GM12892 (cell line): ENCODE measurements at regions not wholly inside any gene's neighbourhood (a gene's known extent, or its start where the extent isn't known, plus 50 kb on each side); places are given as distances from the start of the nearest gene placed in this dataset.

Experiments used
- POLR2A ChIP-seq: IDR thresholded peaks from 2 replicates; pipeline ENCODE4 v1.6.1; 2011; ENCODE audit warnings: low read depth, low read length, control low read depth
- POLR2AphosphoS5 ChIP-seq: IDR thresholded peaks from 2 replicates; pipeline ENCODE4 v1.6.1; 2011; ENCODE audit warnings: low read depth, low read length, control low read depth
- TAF1 ChIP-seq: IDR thresholded peaks from 2 replicates; pipeline ENCODE4 v1.6.1; 2011; ENCODE audit warnings: low read depth, mild to moderate bottlenecking, control low read depth, low read length, borderline replicate concordance

DNA sequence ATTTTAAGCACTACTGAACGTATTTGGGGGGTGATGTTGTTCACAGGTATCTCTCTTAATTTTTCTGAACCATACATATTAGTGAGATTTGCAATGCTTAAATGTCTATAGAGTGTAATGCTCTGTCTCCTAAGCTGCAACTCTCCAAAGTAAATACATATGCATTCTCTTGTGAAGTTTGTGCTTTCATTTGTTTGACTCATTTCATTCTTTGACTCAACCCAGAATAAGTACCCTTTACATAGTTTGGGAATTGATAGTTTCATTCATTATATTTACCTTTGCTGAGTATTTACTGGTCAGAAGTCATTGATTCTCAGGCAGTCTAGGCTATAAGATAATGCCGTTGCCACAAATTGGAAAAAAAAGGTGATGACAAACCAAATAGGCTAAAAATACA is 406.9 kb downstream of the FGF9 start:
- TF ChIP-seq POLR2A: no peak
- TF ChIP-seq TAF1: no peak
- TF ChIP-seq POLR2AphosphoS5: no peak
